SK-N-SH treated with all-trans-retinoic acid at 6 μM for 48 hours (cell line): ENCODE measurements at regions not wholly inside any gene's neighbourhood (a gene's known extent, or its start where the extent isn't known, plus 50 kb on each side); places are given as distances from the start of the nearest gene placed in this dataset.

Experiments used
- GLIS3 ChIP-seq: fragments of 250-450 bp; sonication (Bioruptor Pico); IDR thresholded peaks from 2 replicates; pipeline ENCODE4 v1.5.0; 2020; ENCODE audit warnings: mild to moderate bottlenecking, moderate library complexity
- PPARA ChIP-seq: fragments of 250-450 bp; sonication (Bioruptor Pico); IDR thresholded peaks from 2 replicates; pipeline ENCODE4 v1.5.0; 2020; ENCODE audit warnings: mild to moderate bottlenecking, borderline replicate concordance

DNA sequence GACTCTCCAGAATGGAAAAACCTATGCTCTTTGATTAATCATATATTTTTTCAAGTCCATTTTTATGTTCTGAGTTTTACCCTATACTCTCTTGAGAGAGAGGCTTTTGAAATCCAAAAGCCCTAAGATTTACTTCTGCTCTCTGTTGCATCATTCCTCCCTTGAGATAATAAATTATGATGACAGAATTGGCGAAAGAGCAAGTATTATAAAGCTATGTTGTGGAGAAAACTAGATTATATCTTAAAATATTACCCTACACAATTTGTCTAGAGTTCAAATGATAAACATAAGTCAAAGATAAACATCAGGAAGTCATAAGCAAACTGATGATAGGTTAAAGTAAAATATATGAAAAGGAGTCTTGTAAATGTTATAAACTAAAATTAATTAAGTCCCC, 293.4 kb upstream of the MME start:
- TF ChIP-seq PPARA (CRISPR knock-in tag) (no peak), GLIS3 (CRISPR knock-in tag) (no peak)
